ENCODE measurements at regions not wholly inside any gene's neighbourhood (a gene's known extent, or its start where the extent isn't known, plus 50 kb on each side); places are given as distances from the start of the nearest gene placed in this dataset.
"Not testable (repeated sequence)": the region's sequence is repeated elsewhere in the genome, so short reads cannot be mapped to it uniquely, and the experiment has no call there.

DNA sequence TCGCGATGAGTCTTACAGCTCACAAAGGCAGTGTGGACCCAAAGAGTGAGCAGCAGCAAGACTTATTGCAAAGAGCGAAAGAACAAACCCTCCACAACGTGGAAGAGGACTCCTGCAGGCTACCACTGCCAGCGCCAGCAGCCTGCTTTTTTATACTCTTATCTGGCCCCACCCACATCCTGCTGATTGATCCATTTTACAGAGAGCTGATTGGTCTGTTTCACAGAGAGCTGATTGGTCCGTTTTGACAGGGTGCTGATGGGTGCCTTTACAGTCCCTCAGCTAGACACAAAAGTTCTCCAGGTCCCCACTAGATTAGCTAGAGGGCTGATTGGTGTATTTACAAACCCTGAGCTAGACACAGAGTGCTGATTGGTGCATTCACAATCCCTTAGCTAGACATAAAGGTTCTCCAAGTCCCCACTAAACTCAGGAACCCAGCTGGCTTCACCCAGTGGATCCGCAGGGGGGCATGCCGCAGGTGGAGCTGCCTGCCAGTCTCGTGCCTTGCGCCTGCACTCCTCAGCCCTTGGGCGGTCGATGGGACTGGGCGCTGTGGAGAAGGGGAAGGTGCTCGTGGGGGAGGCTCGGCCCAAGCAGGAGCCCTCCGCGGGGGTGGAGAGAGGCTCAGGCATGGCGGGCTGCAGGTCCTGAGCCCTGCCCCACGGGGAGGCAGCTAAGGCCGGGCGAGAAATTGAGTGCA lies 75.7 kb downstream of the QDPR start:
- DNase-seq (ENCODE audit: low read depth in 4 of 4, low spot score in 2 of 4) = not testable (repeated sequence)

DNA sequence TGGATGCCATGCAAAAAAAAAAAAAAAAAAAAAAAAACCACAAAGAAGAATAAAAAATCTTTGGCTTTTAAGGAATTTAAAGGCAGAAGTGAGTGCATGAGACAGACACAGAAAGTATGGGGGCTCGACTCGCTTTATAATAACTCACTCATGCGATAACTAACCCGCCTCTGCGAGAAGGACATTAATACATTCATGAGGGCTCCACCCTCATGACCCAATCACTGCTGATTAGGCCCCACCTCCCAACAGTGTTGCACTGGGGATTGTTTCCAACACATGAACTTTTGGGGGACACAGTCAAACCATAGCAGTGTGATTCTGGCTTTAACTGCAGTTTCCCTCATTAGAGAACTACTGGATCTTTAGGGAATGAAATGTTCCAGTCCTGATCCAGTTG lies 78.1 kb downstream of the QDPR start:
- DNase-seq (ENCODE audit: low read depth in 4 of 4, low spot score in 2 of 4) = no peak

DNA sequence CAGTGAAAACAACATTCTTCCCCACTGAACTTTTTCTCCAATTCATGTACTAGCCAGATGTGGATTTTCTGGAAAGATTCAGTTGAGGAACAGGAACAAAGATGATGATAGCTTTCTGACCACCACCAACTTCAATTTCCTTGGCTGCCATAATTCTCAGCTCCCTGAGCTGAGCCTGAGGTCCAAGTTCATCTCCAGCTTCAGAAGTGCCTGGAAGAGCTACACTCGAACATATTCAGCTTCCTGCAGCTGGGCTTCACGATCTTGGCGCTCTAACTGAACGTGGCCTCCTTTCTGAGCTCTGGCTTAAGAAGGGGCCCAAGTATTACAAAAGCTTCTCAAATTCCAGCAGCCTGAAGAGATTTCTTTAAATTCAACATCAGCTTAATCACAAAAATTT lies 83.9 kb downstream of the QDPR start:
- DNase-seq (ENCODE audit: low read depth in 4 of 4, low spot score in 2 of 4) = no peak

- DNase-seq (ENCODE audit: low read depth in 4 of 4, low spot score in 2 of 4) = no peak
Measured at GRCh38 chr4:17426222-17426621, 85.7 kb downstream of the QDPR start.

- no peak for DNase-seq (ENCODE audit: low read depth in 4 of 4, low spot score in 2 of 4)
Measured at GRCh38 chr4:17418010-17418409, 93.9 kb downstream of the QDPR start.

DNA sequence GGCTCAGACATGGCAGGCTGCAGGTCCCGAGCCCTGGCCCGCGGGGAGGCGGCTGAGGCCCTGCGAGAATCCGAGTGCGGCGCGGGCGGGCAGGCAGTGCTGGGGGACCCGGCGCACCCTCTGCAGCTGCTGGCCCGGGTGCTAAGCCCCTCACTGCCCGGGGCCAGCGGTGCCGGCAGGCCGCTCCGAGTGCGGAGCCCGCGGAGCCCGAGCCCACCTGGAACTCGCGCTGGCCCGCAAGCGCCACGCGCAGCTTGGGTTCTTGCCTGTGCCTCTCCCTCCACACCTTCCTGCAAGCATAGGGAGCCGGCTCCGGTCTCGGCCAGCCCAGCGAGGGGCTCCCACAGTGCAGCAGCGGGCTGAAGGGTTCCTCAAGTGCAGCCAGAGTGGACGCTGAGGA lies 97.5 kb downstream of the QDPR start:
- no peak for DNase-seq (ENCODE audit: low read depth in 4 of 4, low spot score in 2 of 4)

DNA sequence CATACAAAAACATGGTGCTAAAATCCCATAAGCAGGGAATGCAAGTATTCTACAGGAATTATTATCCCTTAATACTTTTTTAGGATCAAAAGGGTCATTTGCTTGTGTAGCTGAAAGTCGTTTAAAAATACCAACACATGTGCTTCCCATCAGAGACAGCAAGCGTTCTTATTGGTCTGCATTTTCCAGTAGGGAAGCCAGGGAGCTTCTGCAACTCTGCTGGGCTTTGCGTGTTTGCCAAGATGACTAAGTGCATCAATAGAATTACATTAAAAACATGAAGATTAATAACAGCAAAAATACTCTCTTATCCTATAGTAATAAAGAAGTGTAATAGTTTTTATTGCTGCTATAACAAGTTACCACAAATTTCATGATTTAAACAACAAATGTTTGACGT lies 111.2 kb downstream of the QDPR start:
- DNase-seq (ENCODE audit: low read depth in 4 of 4, low spot score in 2 of 4) = no peak

GRCh38 chr4:17398805-17399204 lies 113.1 kb downstream of the QDPR start:
- no peak for DNase-seq (ENCODE audit: low read depth in 4 of 4, low spot score in 2 of 4)

GRCh38 chr4:17398035-17398434 lies 113.9 kb downstream of the QDPR start:
- no peak for DNase-seq (ENCODE audit: low read depth in 4 of 4, low spot score in 2 of 4)

- no peak for DNase-seq (ENCODE audit: low read depth in 4 of 4, low spot score in 2 of 4)
Measured at GRCh38 chr4:17397611-17398010, 114.3 kb downstream of the QDPR start.

- no peak for DNase-seq (ENCODE audit: low read depth in 4 of 4, low spot score in 2 of 4)
Measured at GRCh38 chr4:17385403-17385802, 126.5 kb downstream of the QDPR start.

- DNase-seq (ENCODE audit: low read depth in 4 of 4, low spot score in 2 of 4) = no peak
Measured at GRCh38 chr4:17380347-17380746, 131.5 kb downstream of the QDPR start.

- no peak for DNase-seq (ENCODE audit: low read depth in 4 of 4, low spot score in 2 of 4)
Measured at GRCh38 chr4:17376205-17376604, 135.7 kb downstream of the QDPR start.

- no peak for DNase-seq (ENCODE audit: low read depth in 4 of 4, low spot score in 2 of 4)
Measured at GRCh38 chr4:17373666-17374065, 138.2 kb downstream of the QDPR start.

GRCh38 chr4:17370818-17371217 lies 141.1 kb downstream of the QDPR start:
- DNase-seq (ENCODE audit: low read depth in 4 of 4, low spot score in 2 of 4) = no peak

GRCh38 chr4:17368408-17368807 lies 143.5 kb downstream of the QDPR start:
- DNase-seq (ENCODE audit: low read depth in 4 of 4, low spot score in 2 of 4) = no peak

DNA sequence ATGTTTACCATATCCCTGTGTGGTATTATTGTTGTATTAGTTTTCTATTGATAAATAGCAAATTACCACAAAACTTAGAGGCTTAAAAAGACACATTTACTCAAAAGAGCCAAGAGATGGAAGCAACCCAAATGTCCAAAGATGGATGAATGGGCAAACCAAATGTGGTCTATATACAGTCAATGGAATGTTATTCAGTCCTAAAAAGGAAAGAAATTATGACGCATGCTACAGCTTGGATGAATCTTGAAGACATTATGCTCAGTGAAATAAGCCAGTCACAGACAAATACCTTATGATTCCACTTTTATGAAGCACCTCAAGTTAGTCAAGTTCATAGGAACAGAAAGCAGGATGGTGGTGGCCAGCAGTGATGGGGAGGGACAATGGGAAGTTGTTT lies 144.7 kb downstream of the QDPR start:
- no peak for DNase-seq (ENCODE audit: low read depth in 4 of 4, low spot score in 2 of 4)

GRCh38 chr4:17366496-17366895 lies 145.4 kb downstream of the QDPR start:
- DNase-seq (ENCODE audit: low read depth in 4 of 4, low spot score in 2 of 4) = no peak

DNA sequence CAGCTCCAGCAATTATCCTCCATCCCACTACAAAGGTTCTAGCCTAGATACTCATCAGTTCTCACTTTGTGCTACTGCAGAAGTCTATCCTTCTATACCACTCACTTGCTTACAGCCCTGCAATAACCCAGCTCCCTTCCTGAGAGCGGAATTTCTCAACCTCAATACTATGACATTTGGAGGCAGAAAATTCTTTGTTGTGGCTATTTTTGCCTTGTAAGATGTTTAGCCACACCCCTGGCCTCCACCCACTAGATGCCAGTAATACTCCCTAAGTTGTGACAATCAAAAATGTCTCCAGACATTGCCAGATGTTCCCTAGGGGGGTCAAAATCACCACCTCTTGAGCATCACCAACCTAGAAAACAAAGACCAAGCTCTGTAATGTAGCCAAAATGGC lies 149.5 kb downstream of the QDPR start:
- no peak for DNase-seq (ENCODE audit: low read depth in 4 of 4, low spot score in 2 of 4)

- no peak for DNase-seq (ENCODE audit: low read depth in 4 of 4, low spot score in 2 of 4)
Measured at GRCh38 chr4:17358241-17358640, 153.6 kb downstream of the QDPR start.

DNA sequence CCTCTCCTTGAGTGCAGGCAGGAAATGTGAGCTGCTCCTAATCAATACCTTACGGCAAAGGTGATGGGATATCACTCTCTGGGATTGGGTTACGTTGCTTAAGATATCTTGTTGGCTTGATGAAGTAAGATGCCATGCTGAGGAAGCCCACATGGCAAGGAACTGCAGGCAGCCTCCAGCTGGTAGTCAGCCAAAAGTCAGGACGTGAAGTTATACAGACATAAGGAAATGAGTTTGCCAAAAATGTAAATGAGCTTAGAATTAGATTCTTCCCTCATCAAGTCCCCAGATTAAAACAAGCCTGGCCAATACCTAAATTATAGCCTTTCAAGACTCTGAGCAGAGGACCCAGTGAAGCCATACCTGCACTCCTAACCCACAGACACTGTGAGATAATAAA lies 155.0 kb downstream of the QDPR start:
- DNase-seq (ENCODE audit: low read depth in 4 of 4, low spot score in 2 of 4) = no peak

- DNase-seq (ENCODE audit: low read depth in 4 of 4, low spot score in 2 of 4) = no peak
Measured at GRCh38 chr4:17352357-17352756, 159.5 kb downstream of the QDPR start.

DNA sequence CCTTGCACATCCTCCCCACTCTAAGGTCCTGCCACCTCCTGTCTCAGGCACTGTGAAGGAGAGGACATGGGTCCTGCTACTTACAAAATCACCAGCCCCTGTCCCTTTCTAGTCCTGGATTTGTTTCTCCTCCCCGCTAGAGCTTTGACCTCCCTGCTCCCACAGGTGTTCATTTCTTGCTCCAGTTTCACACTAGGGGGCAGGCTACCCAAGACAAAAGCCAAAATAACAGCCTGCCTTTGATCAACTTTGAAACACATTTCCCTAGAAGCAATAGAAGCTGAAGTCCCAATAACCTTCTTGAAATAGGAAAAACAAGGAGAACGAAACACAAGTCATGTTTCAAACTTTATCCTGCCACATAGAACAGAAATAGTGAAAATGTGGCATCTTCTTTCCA lies 164.4 kb downstream of the QDPR start:
- no peak for DNase-seq (ENCODE audit: low read depth in 4 of 4, low spot score in 2 of 4)

Data from left renal cortex interstitium (tissue), 4 donors.